ENCODE measurements at regions not wholly inside any gene's neighbourhood (a gene's known extent, or its start where the extent isn't known, plus 50 kb on each side); places are given as distances from the start of the nearest gene placed in this dataset.

GRCh38 chr2:150887926-150888325 lies 373.7 kb downstream of the RBM43 start:
- DNase-seq, result no peak

GRCh38 chr2:150885774-150886386 lies 375.8 kb downstream of the RBM43 start:
- DNase-seq, result no peak

- no peak for DNase-seq
These were observed 376.4 kb downstream of the RBM43 start for GRCh38 chr2:150885236-150885635.

- DNase-seq, result no peak
These were observed 378.1 kb downstream of the RBM43 start for GRCh38 chr2:150883613-150883895.

GRCh38 chr2:150882751-150883612 lies 378.7 kb downstream of the RBM43 start:
- DNase-seq, result no peak

GRCh38 chr2:150880986-150881385 lies 380.7 kb downstream of the RBM43 start:
- DNase-seq, result no peak

GRCh38 chr2:150878356-150878755 lies 383.3 kb downstream of the RBM43 start:
- no peak for DNase-seq

- DNase-seq, result no peak
These were observed 385.3 kb downstream of the RBM43 start for GRCh38 chr2:150876251-150876950.

GRCh38 chr2:150873396-150873772 lies 385.9 kb upstream of the RND3 start:
- DNase-seq, result no peak

- no peak for DNase-seq
These were observed 385.4 kb upstream of the RND3 start for GRCh38 chr2:150872756-150873395.

GRCh38 chr2:150866431-150866830 lies 379.0 kb upstream of the RND3 start:
- no peak for DNase-seq

GRCh38 chr2:150863691-150864090 lies 376.2 kb upstream of the RND3 start:
- DNase-seq, result no peak

- no peak for DNase-seq
These were observed 372.8 kb upstream of the RND3 start for GRCh38 chr2:150860301-150860700.

- DNase-seq, result no peak
These were observed 372.4 kb upstream of the RND3 start for GRCh38 chr2:150859877-150860276.

GRCh38 chr2:150859162-150859561 lies 371.7 kb upstream of the RND3 start:
- no peak for DNase-seq

- no peak for DNase-seq
These were observed 370.9 kb upstream of the RND3 start for GRCh38 chr2:150858382-150858781.

GRCh38 chr2:150856596-150857281 lies 369.3 kb upstream of the RND3 start:
- DNase-seq, result no peak

GRCh38 chr2:150853263-150853662 lies 365.8 kb upstream of the RND3 start:
- DNase-seq, result no peak

GRCh38 chr2:150850641-150851040 lies 363.2 kb upstream of the RND3 start:
- DNase-seq, result no peak

- no peak for DNase-seq
These were observed 360.1 kb upstream of the RND3 start for GRCh38 chr2:150847578-150847977.

GRCh38 chr2:150846691-150847090 lies 359.2 kb upstream of the RND3 start:
- DNase-seq, result no peak

GRCh38 chr2:150832686-150833085 lies 345.2 kb upstream of the RND3 start:
- no peak for DNase-seq

- no peak for DNase-seq
These were observed 336.7 kb upstream of the RND3 start for GRCh38 chr2:150824118-150824517.

Data from stimulated activated CD4-positive, alpha-beta T cell treated with anti-CD3 and anti-CD28 coated beads, Interleukin-1b, Interleukin-23, amount 100 ng/mL, for 48 hours (primary cell).